Natural killer cell (primary cell): ENCODE measurements at regions not wholly inside any gene's neighbourhood (a gene's known extent, or its start where the extent isn't known, plus 50 kb on each side); places are given as distances from the start of the nearest gene placed in this dataset.

ENCODE experiments used
- ATAC-seq, 3 donors: fragments of 150-1000 bp in 2 of 3; fragments of 200-7000 bp in 1 of 3; cut with Tn5 transposase; 1 replicate in 1 of 3; 2 replicates in 2 of 3; pipeline ENCODE4 v1.10.0; 2021; ENCODE audit warnings: mild to moderate bottlenecking in 2 of 3, moderate library complexity in 2 of 3
- DNase-seq, 2 donors: peaks; one replicate each; pipeline versions ENCODE4 v3.0.0 to v3.0.0-alpha.2; 2013 to 2021; ENCODE audit warnings: mixed read lengths in 1 of 2
- H3K27ac ChIP-seq: one replicate; pipeline ENCODE4 v1.5.1; 2013; ENCODE audit warnings: mild to moderate bottlenecking, low read length
- H3K27me3 ChIP-seq: one replicate; pipeline ENCODE4 v1.6.1; 2013; ENCODE audit warnings: low read length; ENCODE audit not compliant: control insufficient read depth, insufficient read depth
- H3K36me3 ChIP-seq: one replicate; pipeline ENCODE4 v1.6.1; 2013; ENCODE audit warnings: low read length; ENCODE audit not compliant: control insufficient read depth, insufficient read depth
- H3K4me1 ChIP-seq: one replicate; pipeline ENCODE4 v1.6.1; 2013; ENCODE audit warnings: low read length; ENCODE audit not compliant: control insufficient read depth, insufficient read depth
- H3K4me3 ChIP-seq: one replicate; pipeline ENCODE4 v1.5.1; 2013; ENCODE audit warnings: low read length
- H3K9me3 ChIP-seq: one replicate; pipeline ENCODE4 v1.6.1; 2013; ENCODE audit warnings: low read length; ENCODE audit not compliant: control insufficient read depth, insufficient read depth
- H3K27ac Mint-ChIP-seq, 2 donors: one replicate each; pipeline ENCODE4 v1.8.0; 2022; ENCODE audit warnings: mild to moderate bottlenecking in 2 of 2, mixed read lengths in 2 of 2, moderate library complexity in 1 of 2
- H3K27me3 Mint-ChIP-seq, 2 donors: one replicate each; pipeline ENCODE4 v1.8.0; 2022; ENCODE audit warnings: low read depth in 2 of 2, mixed read lengths in 2 of 2
- H3K36me3 Mint-ChIP-seq: one replicate; pipeline ENCODE4 v1.8.0; 2022; ENCODE audit warnings: mixed read lengths
- H3K4me1 Mint-ChIP-seq, 2 donors: one replicate each; pipeline ENCODE4 v1.8.0; 2022; ENCODE audit warnings: mixed read lengths in 2 of 2
- H3K4me3 Mint-ChIP-seq: one replicate; pipeline ENCODE4 v1.8.0; 2022; ENCODE audit warnings: mild to moderate bottlenecking, moderate library complexity, mixed read lengths
- H3K9me3 Mint-ChIP-seq, 2 donors: one replicate each; pipeline ENCODE4 v1.8.0; 2022; ENCODE audit warnings: mixed read lengths in 2 of 2
- whole genome bisulfite sequencing: methylation state at CpG from one replicate; pipeline ENCODE4 v1.1.7; 2013; ENCODE audit warnings: missing lambda C conversion rate; ENCODE audit not compliant: insufficient coverage; 5-methylcytosine and 5-hydroxymethylcytosine counted together
- intact Hi-C: fragments of 100-400 bp; cut with micrococcal nuclease; formaldehyde crosslinking; loops from one replicate; pipeline ENCODE4 v1.14.2; 2022
- TF ChIP-seq, protein P1 (sequence below): fragments of 200-600 bp; IDR thresholded peaks from one replicate; pipeline ENCODE4 v1.8.0; 2022; ENCODE audit warnings: antibody characterized with exemption

DNA sequence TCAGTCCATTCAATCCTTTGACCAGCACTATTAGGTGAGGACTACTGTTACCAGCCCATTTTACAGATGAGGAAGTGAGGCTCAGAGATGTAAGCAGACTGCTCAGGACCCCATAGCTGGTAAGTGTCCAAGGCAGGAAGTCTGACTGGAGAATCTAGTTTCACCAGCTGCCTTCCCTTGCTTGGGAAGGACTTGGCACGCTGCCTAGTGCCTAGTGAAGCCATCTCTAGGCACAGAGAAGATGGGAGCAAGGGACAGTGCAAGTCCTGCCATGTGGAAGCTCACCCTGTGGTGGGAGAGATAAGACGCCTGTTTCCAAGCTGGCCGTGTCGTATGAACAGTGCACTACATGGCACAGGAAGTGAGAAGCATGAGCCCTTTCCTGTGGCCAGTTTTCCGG lies 111.8 kb upstream of the TMC3 start:
- Mint-ChIP-seq H3K36me3 (no peaks in the 10 kb centered on the region), H3K9me3 (no peaks in the 10 kb centered on the region), H3K4me1 (no peaks in the 10 kb centered on the region), H3K4me3 (no peak overlapping the region), H3K27me3 (peaks cover 5 to 6% of the 10 kb centered on the region in 2 donors), H3K27ac (no peak overlapping the region)
- ATAC-seq (no peak), DNase-seq (no peak)
- intact Hi-C loops: no loop called here
- TF ChIP-seq, protein P1, sequence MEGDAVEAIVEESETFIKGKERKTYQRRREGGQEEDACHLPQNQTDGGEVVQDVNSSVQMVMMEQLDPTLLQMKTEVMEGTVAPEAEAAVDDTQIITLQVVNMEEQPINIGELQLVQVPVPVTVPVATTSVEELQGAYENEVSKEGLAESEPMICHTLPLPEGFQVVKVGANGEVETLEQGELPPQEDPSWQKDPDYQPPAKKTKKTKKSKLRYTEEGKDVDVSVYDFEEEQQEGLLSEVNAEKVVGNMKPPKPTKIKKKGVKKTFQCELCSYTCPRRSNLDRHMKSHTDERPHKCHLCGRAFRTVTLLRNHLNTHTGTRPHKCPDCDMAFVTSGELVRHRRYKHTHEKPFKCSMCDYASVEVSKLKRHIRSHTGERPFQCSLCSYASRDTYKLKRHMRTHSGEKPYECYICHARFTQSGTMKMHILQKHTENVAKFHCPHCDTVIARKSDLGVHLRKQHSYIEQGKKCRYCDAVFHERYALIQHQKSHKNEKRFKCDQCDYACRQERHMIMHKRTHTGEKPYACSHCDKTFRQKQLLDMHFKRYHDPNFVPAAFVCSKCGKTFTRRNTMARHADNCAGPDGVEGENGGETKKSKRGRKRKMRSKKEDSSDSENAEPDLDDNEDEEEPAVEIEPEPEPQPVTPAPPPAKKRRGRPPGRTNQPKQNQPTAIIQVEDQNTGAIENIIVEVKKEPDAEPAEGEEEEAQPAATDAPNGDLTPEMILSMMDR: no peak
- no peaks in the 10 kb centered on the region for H3K9me3 ChIP-seq
- H3K27ac ChIP-seq: no peak overlapping the region
- no peaks in the 10 kb centered on the region for H3K27me3 ChIP-seq
- no peaks in the 10 kb centered on the region for H3K4me1 ChIP-seq
- H3K36me3 ChIP-seq: no peaks in the 10 kb centered on the region
- WGBS: 78% methylated on average over 5 of the region's 5 CpGs
- H3K4me3 ChIP-seq: no peak overlapping the region

DNA sequence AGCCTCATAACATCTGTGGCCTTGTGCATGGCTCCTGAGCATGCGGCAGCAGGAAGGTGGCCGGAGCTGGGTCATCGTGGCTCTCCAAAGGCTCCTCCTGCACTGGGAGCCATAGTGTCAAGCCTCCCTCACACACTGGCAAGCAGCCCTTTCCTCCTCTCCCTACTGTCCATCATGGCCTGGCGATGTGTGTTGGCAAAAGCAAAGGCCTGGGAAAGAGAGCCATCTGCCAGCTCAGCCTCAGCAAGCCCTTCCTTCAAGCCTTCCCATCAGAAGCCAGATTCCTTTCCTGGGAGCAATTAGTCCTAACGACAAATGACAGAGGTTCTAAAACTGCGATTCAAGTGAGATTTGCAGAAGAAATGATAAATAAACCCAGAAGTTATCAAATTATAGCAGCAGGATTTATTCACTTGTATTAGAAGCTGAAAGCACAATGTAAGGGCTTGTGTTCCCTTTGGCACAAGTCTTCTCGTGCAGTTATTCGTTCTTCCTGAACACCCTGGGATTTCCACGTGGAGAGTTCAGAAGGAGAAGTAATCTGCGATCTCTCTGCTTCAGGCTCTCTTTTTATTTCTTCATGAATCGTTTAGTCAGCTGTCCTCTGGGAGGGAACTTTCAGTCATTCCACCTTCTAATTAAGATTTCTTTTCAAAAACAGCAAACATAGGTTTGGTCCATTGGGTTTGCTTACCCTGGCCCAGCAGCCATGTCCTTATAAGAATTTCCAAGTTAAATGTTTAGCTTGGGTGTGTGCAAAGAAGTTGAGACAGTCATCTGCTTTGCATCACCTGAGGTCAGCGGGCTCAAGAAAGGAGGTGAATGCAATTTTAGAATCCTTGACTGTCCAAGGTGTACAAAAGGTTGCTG lies 110.3 kb upstream of the TMC3 start:
- TF ChIP-seq, protein P1: no peak
- no peaks in the 10 kb centered on the region for H3K4me1 Mint-ChIP-seq
- WGBS: 86% methylated on average over 11 of the region's 12 CpGs
- peaks cover 0 to 2% of the 10 kb centered on the region in 2 donors for H3K27me3 Mint-ChIP-seq
- Histone ChIP-seq H3K9me3 (no peaks in the 10 kb centered on the region), H3K36me3 (no peaks in the 10 kb centered on the region), H3K4me1 (no peaks in the 10 kb centered on the region), H3K27ac (no peak overlapping the region), H3K27me3 (no peaks in the 10 kb centered on the region), H3K4me3 (no peak overlapping the region)
- intact Hi-C loops: loop anchor here (5.0 kb wide), 1 partner anchor 563 kb away; the partner anchor contains the start of gene MEX3B
- H3K36me3 Mint-ChIP-seq: no peaks in the 10 kb centered on the region
- no peak overlapping the region for H3K4me3 Mint-ChIP-seq
- H3K9me3 Mint-ChIP-seq: no peaks in the 10 kb centered on the region
- ATAC-seq: no peak
- no peak for DNase-seq
- no peak overlapping the region for H3K27ac Mint-ChIP-seq

DNA sequence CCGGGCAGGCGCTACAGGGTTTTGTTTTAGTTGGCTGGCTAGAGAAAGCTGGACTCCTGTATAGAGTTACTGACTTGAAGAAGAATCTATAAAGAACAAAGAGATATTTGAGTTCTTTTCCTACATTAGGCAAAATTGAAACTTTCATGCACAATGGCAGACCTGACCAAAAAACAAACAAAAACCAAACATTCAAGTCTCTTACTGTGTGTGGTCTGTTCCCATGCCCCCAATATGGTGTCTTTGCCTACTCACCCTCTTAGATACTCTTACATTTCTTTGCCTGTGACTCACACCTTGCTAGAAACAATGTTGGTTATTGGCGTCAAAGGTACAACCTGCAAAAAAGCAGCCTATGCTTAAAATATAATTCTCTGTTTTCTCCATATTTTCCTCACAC lies 109.5 kb upstream of the TMC3 start:
- Mint-ChIP-seq H3K36me3 (no peaks in the 10 kb centered on the region), H3K27ac (no peak overlapping the region), H3K27me3 (peaks cover 0 to 2% of the 10 kb centered on the region in 2 donors), H3K4me1 (no peaks in the 10 kb centered on the region), H3K4me3 (no peak overlapping the region), H3K9me3 (no peaks in the 10 kb centered on the region)
- no peak overlapping the region for H3K4me3 ChIP-seq
- TF ChIP-seq, protein P1: no peak
- no peak overlapping the region for H3K27ac ChIP-seq
- H3K27me3 ChIP-seq: no peaks in the 10 kb centered on the region
- no peaks in the 10 kb centered on the region for H3K4me1 ChIP-seq
- H3K36me3 ChIP-seq: no peaks in the 10 kb centered on the region
- no peaks in the 10 kb centered on the region for H3K9me3 ChIP-seq
- DNase-seq: no peak
- 75% methylated on average over 3 of the region's 3 CpGs for WGBS
- intact Hi-C loops: loop anchor here (5.0 kb wide), 1 partner anchor 564 kb away; the partner anchor contains the start of gene MEX3B
- no peak for ATAC-seq
